Mammary epithelial cell (primary cell): ENCODE measurements at regions not wholly inside any gene's neighbourhood (a gene's known extent, or its start where the extent isn't known, plus 50 kb on each side); places are given as distances from the start of the nearest gene placed in this dataset.
"Not testable (repeated sequence)": the region's sequence is repeated elsewhere in the genome, so short reads cannot be mapped to it uniquely, and the experiment has no call there.

Source experiments
- CTCF ChIP-seq, 2 donors: IDR thresholded peaks in 1 of 2; conservative IDR thresholded peaks in 1 of 2; 2 replicates each; pipeline ENCODE4 v1.5.1; 2011 to 2012; ENCODE audit warnings: inconsistent platforms in 2 of 2, low read length in 2 of 2, mild to moderate bottlenecking in 2 of 2, control low read depth in 1 of 2, low read depth in 1 of 2; ENCODE audit not compliant: insufficient read depth in 1 of 2; ENCODE audit errors: extremely low read depth in 1 of 2
- EZH2 ChIP-seq: IDR thresholded peaks from 2 replicates; pipeline ENCODE4 v1.6.1; 2012; ENCODE audit warnings: low read length, inconsistent platforms, borderline replicate concordance

DNA sequence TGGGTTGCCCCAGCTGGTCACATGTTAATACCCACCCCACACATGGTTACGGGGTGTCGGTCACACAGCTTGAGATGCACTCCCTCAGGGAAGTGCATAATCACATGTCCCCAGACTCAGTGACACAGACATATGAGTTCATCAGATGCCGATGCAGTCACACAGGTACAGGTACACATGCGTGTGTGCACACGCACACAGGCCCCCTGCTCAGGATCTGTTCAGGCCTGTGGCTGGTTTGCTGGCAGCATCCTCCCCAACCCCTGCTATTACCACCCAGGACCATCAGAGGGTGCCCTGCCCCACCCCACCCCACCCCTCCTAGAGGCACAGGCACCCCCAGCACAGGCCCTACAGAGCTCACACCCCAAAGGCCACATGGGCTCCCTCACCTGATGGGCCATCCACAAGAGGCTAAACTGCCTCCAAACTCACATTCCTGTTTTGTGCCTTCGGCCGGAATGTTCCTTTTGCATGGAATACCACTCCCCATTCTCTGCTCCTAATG, 120.6 kb upstream of the ZSCAN2 start:
- not testable (repeated sequence) for TF ChIP-seq CTCF (conservative IDR thresholded peaks at IDR 0.05 in 1 of 2, IDR thresholded peaks at IDR 0.05 in 1 of 2; ENCODE audit: extremely low read depth in 1 of 2, insufficient read depth in 1 of 2, low read depth in 1 of 2, low read length in 2 of 2); EZH2
